HG03103 (cell line): ENCODE measurements at regions not wholly inside any gene's neighbourhood (a gene's known extent, or its start where the extent isn't known, plus 50 kb on each side); places are given as distances from the start of the nearest gene placed in this dataset.

Source experiments
- ATAC-seq: cut with Tn5 transposase; IDR thresholded peaks from one replicate; pipeline ENCODE4 v1.9.1; 2021; ENCODE audit warnings: low read depth; ENCODE audit not compliant: unreplicated experiment

GRCh38 chr13:76163761-76164160, 527.6 kb downstream of the LMO7 start:
- no peak for ATAC-seq

- ATAC-seq: no peak
Measured at GRCh38 chr13:76160961-76161925, 525.1 kb downstream of the LMO7 start.

GRCh38 chr13:76160506-76160905, 524.4 kb downstream of the LMO7 start:
- ATAC-seq: no peak

GRCh38 chr13:76157926-76158325, 521.8 kb downstream of the LMO7 start:
- ATAC-seq: no peak

GRCh38 chr13:76153239-76153638, 517.1 kb downstream of the LMO7 start:
- no peak for ATAC-seq

- ATAC-seq: no peak
Measured at GRCh38 chr13:76148926-76149325, 512.8 kb downstream of the LMO7 start.

- ATAC-seq: no peak
Measured at GRCh38 chr13:76148374-76148773, 512.2 kb downstream of the LMO7 start.

GRCh38 chr13:76132532-76132931, 496.4 kb downstream of the LMO7 start:
- ATAC-seq: no peak

- no peak for ATAC-seq
Measured at GRCh38 chr13:76131551-76131950, 495.4 kb downstream of the LMO7 start.

- ATAC-seq: no peak
Measured at GRCh38 chr13:76129305-76130000, 493.3 kb downstream of the LMO7 start.

- no peak for ATAC-seq
Measured at GRCh38 chr13:76127922-76128321, 491.8 kb downstream of the LMO7 start.

GRCh38 chr13:76123548-76123947, 487.4 kb downstream of the LMO7 start:
- no peak for ATAC-seq

GRCh38 chr13:76116751-76117360, 480.7 kb downstream of the LMO7 start:
- ATAC-seq: no peak

GRCh38 chr13:76106763-76107162, 470.6 kb downstream of the LMO7 start:
- no peak for ATAC-seq

GRCh38 chr13:76094645-76095044, 458.5 kb downstream of the LMO7 start:
- ATAC-seq: no peak

- ATAC-seq: no peak
Measured at GRCh38 chr13:76091076-76091475, 454.9 kb downstream of the LMO7 start.

GRCh38 chr13:76086729-76087128, 450.6 kb downstream of the LMO7 start:
- no peak for ATAC-seq

GRCh38 chr13:76067850-76068249, 431.7 kb downstream of the LMO7 start:
- no peak for ATAC-seq

- ATAC-seq: no peak
Measured at GRCh38 chr13:76053181-76053580, 417.1 kb downstream of the LMO7 start.

- no peak for ATAC-seq
Measured at GRCh38 chr13:76049376-76049746, 413.2 kb downstream of the LMO7 start.

- no peak for ATAC-seq
Measured at GRCh38 chr13:76048675-76049375, 412.7 kb downstream of the LMO7 start.
